Transverse colon (tissue), 4 donors: ENCODE measurements at regions not wholly inside any gene's neighbourhood (a gene's known extent, or its start where the extent isn't known, plus 50 kb on each side); places are given as distances from the start of the nearest gene placed in this dataset.
A peak's percentile ranks its signal among the peaks of the same experiment; 100 is the strongest.

Experiments
- DNase-seq: peaks from one replicate; pipeline ENCODE4 v3.0.0-alpha.2; 2019
- H3K27ac ChIP-seq, 4 donors: fragments of 200-600 bp; sonication (generic); 2 replicates each; pipeline ENCODE4 v1.5.1; 2016 to 2018; ENCODE audit warnings: inconsistent platforms in 4 of 4
- H3K27me3 ChIP-seq: fragments of 200-600 bp; sonication (generic); 2 replicates; pipeline ENCODE4 v1.5.1; 2017; ENCODE audit warnings: inconsistent platforms
- H3K36me3 ChIP-seq, 4 donors: fragments of 200-600 bp; sonication (generic); 2 replicates each; pipeline ENCODE4 v1.5.1; 2017 to 2019; ENCODE audit warnings: inconsistent platforms in 4 of 4
- H3K4me1 ChIP-seq, 4 donors: fragments of 200-600 bp; sonication (generic); 2 replicates each; pipeline ENCODE4 v1.5.1; 2017 to 2020; ENCODE audit warnings: inconsistent platforms in 4 of 4
- H3K4me3 ChIP-seq, 4 donors: fragments of 200-600 bp; sonication (generic); 1 replicate in 1 of 4; 2 replicates in 3 of 4; pipeline versions ENCODE4 v1.5.1 to v1.6.1; 2017 to 2019; ENCODE audit warnings: inconsistent platforms in 4 of 4
- H3K9me3 ChIP-seq, 2 donors: fragments of 200-600 bp; sonication (generic); 2 replicates each; pipeline ENCODE4 v1.5.1; 2017 to 2019; ENCODE audit warnings: inconsistent platforms in 2 of 2
- EP300 ChIP-seq: sonication (generic); formaldehyde crosslinking; IDR thresholded peaks from one replicate; pipeline ENCODE4 v1.6.1; 2017; ENCODE audit warnings: antibody characterized with exemption, low read depth
- POLR2A ChIP-seq: fragments of 450-650 bp; IDR thresholded peaks from one replicate; pipeline ENCODE4 v1.6.1; 2016; ENCODE audit warnings: antibody characterized with exemption, mild to moderate bottlenecking, moderate library complexity
- POLR2AphosphoS5 ChIP-seq, 3 donors: sonication (generic); formaldehyde crosslinking; IDR thresholded peaks; one replicate each; pipeline ENCODE4 v1.6.1; 2016; ENCODE audit warnings: antibody characterized with exemption in 3 of 3
- WGBS, 2 donors: methylation state at CpG; one replicate each; pipeline ENCODE4 v1.1.5; 2018; ENCODE audit warnings: low coverage in 1 of 2; 5-methylcytosine and 5-hydroxymethylcytosine counted together
- in situ Hi-C, 4 donors: fragments of 200-750 bp; cut with MboI; loops; one replicate each; pipeline versions ENCODE4 v1.15.0 to v1.15.1; 2017; ENCODE audit warnings: low sequenced_read_pairs in 3 of 4, low pct_ligation_motif_present in 1 of 4, low pct_unique_long_range_greater_than_20kb in 1 of 4
- intact Hi-C: fragments of 100-400 bp; cut with DNase I; formaldehyde crosslinking; loops from one replicate; pipeline ENCODE4 v1.15.1; 2023; ENCODE audit warnings: low total_unique reads
- TF ChIP-seq, protein P1 (sequence below), 5 experiments: fragments of 200-600 bp in 3 of 5; fragments of 450-650 bp in 2 of 5; sonication (generic) in 3 of 5; IDR thresholded peaks; 1 replicate in 2 of 5; 2 replicates in 3 of 5; pipeline ENCODE4 v1.5.1; 2016 to 2017; ENCODE audit warnings: antibody characterized with exemption in 5 of 5, inconsistent platforms in 3 of 5, mild to moderate bottlenecking in 2 of 5, moderate library complexity in 1 of 5

DNA sequence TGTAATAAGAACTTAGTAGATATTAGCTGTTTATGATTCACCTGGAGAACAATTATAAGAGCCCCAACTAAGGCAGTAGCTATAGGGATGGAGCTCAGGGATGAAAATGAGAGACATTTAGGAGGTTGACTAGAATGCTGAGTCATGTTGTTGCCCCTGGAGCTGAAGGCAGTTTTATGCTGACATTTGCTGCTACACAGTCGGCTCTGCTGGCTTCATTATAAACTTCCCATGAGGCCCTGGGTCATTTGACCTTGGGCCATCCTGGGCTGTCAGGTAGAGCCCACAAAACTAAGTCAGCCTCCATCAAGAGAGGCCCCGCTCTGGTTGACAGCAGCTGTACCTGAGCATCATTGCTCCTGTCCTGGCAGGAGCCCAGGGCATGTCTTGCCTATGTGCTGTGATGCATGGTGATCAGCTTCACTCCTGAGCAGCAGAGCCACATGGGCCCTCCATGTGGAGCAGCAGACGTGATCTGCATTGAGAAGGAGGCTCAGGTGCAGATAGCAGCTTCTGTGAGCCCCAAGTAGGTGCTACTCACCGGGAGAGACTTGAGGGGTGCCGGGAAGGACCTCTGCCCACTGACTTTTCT, 112.4 kb downstream of the TBX19 start:
- WGBS, 2 donors, result 56% methylated on average over 5 of the region's 5 CpGs; no CpG with 5 or more reads in 1 of the 2 donors

DNA sequence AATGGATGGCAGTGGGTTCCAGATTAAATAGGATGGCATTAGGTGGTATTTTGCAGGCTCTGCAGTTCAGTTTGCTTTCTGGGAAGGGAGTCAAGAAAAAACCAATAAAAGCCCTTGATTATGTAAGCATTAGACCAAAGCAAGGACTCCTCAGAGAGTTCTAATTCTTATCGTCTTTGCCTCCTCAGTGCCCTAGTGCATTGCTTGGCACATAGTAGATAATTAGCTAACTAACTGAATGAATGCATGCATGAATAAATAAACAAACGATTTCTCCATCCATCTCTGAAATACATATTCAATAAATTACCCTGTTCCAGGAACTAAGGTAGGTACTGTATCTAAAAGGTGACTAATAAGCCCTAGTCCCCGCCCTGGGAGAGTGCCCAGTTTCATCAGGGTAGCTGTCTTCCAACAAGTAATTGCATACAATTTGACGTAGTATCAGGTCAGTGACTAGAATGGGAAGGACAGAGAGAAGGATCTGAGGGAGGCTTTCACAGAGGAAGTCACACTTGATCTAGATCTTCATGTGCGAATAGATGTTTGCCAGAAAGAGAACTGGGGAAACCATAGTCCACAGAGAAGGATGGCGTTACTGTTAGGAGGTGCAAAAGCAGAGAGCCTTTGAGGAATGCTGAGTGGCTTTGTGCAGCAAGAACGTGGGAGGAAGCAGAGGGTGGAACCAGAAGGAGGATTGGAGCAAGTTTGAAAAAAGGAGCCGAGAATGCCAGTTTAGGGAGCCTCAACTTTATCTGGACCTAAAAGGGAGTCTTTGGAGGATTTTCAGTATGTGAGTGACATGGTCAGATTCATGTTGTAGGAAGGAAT, 111.4 kb downstream of the TBX19 start:
- H3K27me3 ChIP-seq, result peaks cover 3% of the 10 kb centered on the region
- peak overlapping the region in 2 of 4 donors; percentile 19 to 21 for H3K27ac ChIP-seq

More for the DNA sequence above, 112.4 kb downstream of the TBX19 start:
- TF ChIP-seq, protein P1, sequence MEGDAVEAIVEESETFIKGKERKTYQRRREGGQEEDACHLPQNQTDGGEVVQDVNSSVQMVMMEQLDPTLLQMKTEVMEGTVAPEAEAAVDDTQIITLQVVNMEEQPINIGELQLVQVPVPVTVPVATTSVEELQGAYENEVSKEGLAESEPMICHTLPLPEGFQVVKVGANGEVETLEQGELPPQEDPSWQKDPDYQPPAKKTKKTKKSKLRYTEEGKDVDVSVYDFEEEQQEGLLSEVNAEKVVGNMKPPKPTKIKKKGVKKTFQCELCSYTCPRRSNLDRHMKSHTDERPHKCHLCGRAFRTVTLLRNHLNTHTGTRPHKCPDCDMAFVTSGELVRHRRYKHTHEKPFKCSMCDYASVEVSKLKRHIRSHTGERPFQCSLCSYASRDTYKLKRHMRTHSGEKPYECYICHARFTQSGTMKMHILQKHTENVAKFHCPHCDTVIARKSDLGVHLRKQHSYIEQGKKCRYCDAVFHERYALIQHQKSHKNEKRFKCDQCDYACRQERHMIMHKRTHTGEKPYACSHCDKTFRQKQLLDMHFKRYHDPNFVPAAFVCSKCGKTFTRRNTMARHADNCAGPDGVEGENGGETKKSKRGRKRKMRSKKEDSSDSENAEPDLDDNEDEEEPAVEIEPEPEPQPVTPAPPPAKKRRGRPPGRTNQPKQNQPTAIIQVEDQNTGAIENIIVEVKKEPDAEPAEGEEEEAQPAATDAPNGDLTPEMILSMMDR (IDR thresholded peaks at IDR 0.05), result no peak
- no peak for TF ChIP-seq POLR2AphosphoS5 (IDR thresholded peaks at IDR 0.05)
- DNase-seq, result no peak
- no peak overlapping the region for H3K4me3 ChIP-seq
- H3K27ac ChIP-seq, result no peak overlapping the region
- no peaks in the 10 kb centered on the region for H3K27me3 ChIP-seq
- intact Hi-C loops, result no loop called here
- H3K9me3 ChIP-seq, result no peaks in the 10 kb centered on the region
- in situ Hi-C loops, result no loop called here
- H3K4me1 ChIP-seq, result no peaks in the 10 kb centered on the region
- no peaks in the 10 kb centered on the region for H3K36me3 ChIP-seq

DNA sequence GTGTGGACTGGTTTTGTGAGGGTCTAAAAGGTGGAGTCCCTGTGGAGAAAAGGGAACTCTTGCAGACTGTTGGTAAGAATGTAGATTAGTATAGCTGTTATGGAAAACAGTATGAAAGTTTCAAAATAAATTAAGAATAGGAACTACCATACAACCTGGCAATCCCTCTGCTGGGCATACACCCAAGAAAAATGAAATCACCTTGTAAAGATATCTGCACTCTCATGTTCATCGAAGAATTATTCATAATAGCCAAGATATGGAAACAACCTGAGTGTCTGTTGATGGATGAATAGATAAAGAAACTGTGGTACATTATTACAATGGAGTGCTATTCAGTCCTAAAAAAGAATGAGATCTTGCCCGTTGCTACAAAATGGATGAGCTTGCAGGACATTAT, 109.6 kb downstream of the TBX19 start:
- in situ Hi-C loops, result no loop called here
- Histone ChIP-seq H3K27ac (no peak overlapping the region), H3K27me3 (peaks cover 3% of the 10 kb centered on the region), H3K36me3 (no peaks in the 10 kb centered on the region), H3K4me1 (peaks cover 0 to 3% (median 0%) of the 10 kb centered on the region in 4 donors), H3K9me3 (no peaks in the 10 kb centered on the region), H3K4me3 (no peak overlapping the region)
- 48 to 49% methylated on average over 2 of the region's 2 CpGs for WGBS, 2 donors
- DNase-seq, result no peak
- intact Hi-C loops, result no loop called here
- no peak for TF ChIP-seq POLR2AphosphoS5 (IDR thresholded peaks at IDR 0.05)
- TF ChIP-seq EP300, result no peak
- no peak for TF ChIP-seq POLR2A
- TF ChIP-seq, protein P1 (IDR thresholded peaks at IDR 0.05), result no peak

More for the DNA sequence above, 111.4 kb downstream of the TBX19 start:
- intact Hi-C loops (no loop called here), in situ Hi-C loops (no loop called here)
- WGBS, 2 donors, result 58 to 61% methylated on average over 8 of the region's 8 CpGs
- Histone ChIP-seq H3K9me3 (no peaks in the 10 kb centered on the region), H3K4me1 (peaks cover 0 to 3% (median 0%) of the 10 kb centered on the region in 4 donors), H3K36me3 (no peaks in the 10 kb centered on the region), H3K4me3 (no peak overlapping the region)
- DNase-seq, result peak; percentile 18
- TF ChIP-seq POLR2A (no peak), POLR2AphosphoS5 (IDR thresholded peaks at IDR 0.05) (no peak), EP300 (no peak)
- TF ChIP-seq, protein P1 (IDR thresholded peaks at IDR 0.05), result no peak

DNA sequence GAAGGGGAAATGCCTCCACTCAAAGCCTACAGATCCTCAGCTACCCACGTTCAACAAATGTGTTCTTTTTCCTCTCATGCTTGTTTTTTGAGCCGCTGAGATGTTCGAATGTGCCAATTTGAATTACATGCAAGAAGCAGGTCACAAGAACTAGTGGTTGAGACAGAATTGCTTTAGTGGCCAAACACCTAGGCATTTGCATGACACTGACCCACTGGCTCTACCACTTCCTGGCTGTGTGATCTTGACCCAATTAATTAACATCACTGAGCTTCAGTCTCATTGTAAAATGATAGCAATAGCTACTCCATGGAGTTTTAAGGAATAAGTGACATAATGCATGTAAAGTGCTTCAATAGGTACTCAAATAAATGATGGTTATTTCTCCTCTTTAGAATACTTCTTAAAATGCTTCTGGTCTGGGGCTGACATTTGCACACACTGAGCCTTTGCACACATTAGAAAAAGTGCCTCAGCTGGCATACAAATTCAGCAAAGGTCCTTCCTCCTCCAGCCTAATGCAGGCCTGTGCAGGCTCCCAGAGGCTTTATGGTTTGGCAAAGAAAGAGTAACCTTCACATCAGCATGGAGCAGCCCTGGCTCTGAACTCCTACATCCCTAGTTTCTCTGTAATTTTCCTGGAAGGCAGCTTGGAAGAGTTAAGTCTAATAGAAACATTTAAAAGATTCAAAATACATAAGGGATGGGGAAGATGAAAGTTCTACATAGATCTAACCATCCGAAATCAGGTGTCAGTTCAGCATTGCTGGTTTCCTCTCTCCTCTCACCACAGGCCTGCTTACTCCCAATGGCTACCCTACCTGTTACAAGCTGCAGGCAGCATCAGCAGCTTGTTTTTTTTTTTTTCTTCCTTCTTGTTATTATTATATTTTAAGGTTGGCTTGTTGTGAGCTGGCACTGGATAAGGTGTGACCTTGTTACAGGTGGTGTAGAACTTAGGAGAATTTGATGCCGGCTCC, 107.4 kb downstream of the TBX19 start:
- TF ChIP-seq, protein P1 (IDR thresholded peaks at IDR 0.05), result no peak
- TF ChIP-seq POLR2AphosphoS5 (IDR thresholded peaks at IDR 0.05) (no peak), POLR2A (no peak), EP300 (no peak)
- intact Hi-C loops (no loop called here), in situ Hi-C loops (no loop called here)
- WGBS, 2 donors, result 79 to 86% methylated on average over 3 to 5 of the region's 5 CpGs
- Histone ChIP-seq H3K27me3 (peaks cover 3% of the 10 kb centered on the region), H3K4me3 (no peak overlapping the region), H3K27ac (no peak overlapping the region), H3K4me1 (peaks cover 0 to 3% (median 0%) of the 10 kb centered on the region in 4 donors), H3K36me3 (no peaks in the 10 kb centered on the region), H3K9me3 (no peaks in the 10 kb centered on the region)
- DNase-seq, result no peak
